ENCODE measurements at regions not wholly inside any gene's neighbourhood (a gene's known extent, or its start where the extent isn't known, plus 50 kb on each side); places are given as distances from the start of the nearest gene placed in this dataset.

DNA sequence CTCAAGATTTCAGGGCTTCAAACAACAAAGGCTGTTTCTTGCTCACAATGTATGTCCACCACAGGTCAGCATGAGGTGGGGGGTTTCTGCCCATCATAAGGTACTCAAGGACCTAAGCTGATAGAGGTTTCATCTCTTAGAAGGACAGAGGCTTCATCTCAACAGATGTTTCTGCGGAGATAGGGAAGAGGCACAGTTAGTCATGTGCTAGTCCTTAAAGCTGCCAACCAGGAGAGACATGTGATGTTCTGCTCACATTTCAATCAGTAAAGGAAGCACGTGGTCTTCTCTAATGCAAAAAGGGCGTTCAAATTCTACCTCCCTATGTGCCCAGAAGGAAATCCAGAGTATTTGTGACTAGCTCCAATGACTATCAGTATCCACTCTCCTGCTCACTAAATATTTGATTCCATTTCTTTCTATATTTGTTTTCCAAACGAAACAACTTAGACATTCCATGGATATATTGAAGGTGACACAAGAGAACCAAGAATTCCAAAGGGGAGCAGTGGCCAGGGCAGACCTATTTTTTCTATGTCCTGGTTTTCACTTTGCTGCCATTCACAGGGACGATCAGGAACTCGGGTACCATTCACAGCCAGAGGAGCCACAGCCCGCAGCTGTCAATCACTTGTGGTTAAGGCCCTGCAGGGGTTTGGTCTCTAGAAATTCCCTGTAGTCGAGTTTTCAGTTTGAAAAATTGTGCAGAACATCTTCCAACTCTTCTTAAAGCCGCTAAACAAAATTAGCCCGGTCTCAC lies 173.2 kb upstream of the FOXA2 start:
- no peaks in the 10 kb centered on the region for H3K36me3 ChIP-seq (replicated peaks in 1 of 2; ENCODE audit: control insufficient read depth in 1 of 2, insufficient read depth in 2 of 2, low read length in 1 of 2)
- WGBS (ENCODE audit: low lambda C conversion rate), result 14% methylated on average over 10 of the region's 10 CpGs
- peaks cover 0 to 4% of the 10 kb centered on the region in 2 experiments; a peak in 1 of 4 replicates for H3K4me1 ChIP-seq (ENCODE audit: control insufficient read depth in 1 of 2, insufficient read depth in 2 of 2, low read depth in 1 of 2, low read length in 1 of 2)
- peaks cover 12% of the 10 kb centered on the region; the same call in 1 of the 2 replicates for H3K27me3 ChIP-seq (ENCODE audit: insufficient read depth)
- no peak overlapping the region for H3K9ac ChIP-seq
- POLR2A ChIA-PET, result no interaction called here
- H3F3A ChIP-seq (replicated peaks; ENCODE audit: insufficient read depth), result no peaks in the 10 kb centered on the region
- TF ChIP-seq NFIC (IDR thresholded peaks at IDR 0.05; ENCODE audit: borderline replicate concordance) (no peak), EZH2phosphoT487 (IDR thresholded peaks at IDR 0.05; ENCODE audit: borderline replicate concordance, low read depth) (no peak), GATA2 (CRISPR knock-in tag; IDR thresholded peaks at IDR 0.05) (no peak), FOXJ3 (CRISPR knock-in tag; IDR thresholded peaks at IDR 0.05) (no peak), EP300 (IDR thresholded peaks at IDR 0.05; ENCODE audit: borderline replicate concordance in 1 of 2, low read depth in 1 of 2, low read length in 1 of 2) (no peak), SIN3A (IDR thresholded peaks at IDR 0.05; ENCODE audit: borderline replicate concordance, low read depth, low read length) (no peak), MEF2A (IDR thresholded peaks at IDR 0.05; ENCODE audit: borderline replicate concordance, low read depth) (no peak), ELF1 (IDR thresholded peaks at IDR 0.05) (no peak), POLR2AphosphoS5 (IDR thresholded peaks at IDR 0.05; ENCODE audit: low read depth, low read length) (no peak), GABPA (IDR thresholded peaks at IDR 0.05; ENCODE audit: low read depth) (no peak), MXI1 (IDR thresholded peaks at IDR 0.05; ENCODE audit: low read depth, low read length) (no peak), RXRA (IDR thresholded peaks at IDR 0.05; ENCODE audit: borderline replicate concordance, low read depth) (no peak), TEAD4 (IDR thresholded peaks at IDR 0.05; ENCODE audit: borderline replicate concordance, insufficient read depth) (no peak), TAF1 (IDR thresholded peaks at IDR 0.05; ENCODE audit: borderline replicate concordance, low read depth, low read length) (no peak), CHD2 (IDR thresholded peaks at IDR 0.05; ENCODE audit: low read length, partially characterized antibody) (no peak), IRF3 (IDR thresholded peaks at IDR 0.05; ENCODE audit: low read depth, low read length) (no peak), FOSL2 (IDR thresholded peaks at IDR 0.05; ENCODE audit: borderline replicate concordance, low read depth) (no peak)
- TF ChIP-seq, protein P1, sequence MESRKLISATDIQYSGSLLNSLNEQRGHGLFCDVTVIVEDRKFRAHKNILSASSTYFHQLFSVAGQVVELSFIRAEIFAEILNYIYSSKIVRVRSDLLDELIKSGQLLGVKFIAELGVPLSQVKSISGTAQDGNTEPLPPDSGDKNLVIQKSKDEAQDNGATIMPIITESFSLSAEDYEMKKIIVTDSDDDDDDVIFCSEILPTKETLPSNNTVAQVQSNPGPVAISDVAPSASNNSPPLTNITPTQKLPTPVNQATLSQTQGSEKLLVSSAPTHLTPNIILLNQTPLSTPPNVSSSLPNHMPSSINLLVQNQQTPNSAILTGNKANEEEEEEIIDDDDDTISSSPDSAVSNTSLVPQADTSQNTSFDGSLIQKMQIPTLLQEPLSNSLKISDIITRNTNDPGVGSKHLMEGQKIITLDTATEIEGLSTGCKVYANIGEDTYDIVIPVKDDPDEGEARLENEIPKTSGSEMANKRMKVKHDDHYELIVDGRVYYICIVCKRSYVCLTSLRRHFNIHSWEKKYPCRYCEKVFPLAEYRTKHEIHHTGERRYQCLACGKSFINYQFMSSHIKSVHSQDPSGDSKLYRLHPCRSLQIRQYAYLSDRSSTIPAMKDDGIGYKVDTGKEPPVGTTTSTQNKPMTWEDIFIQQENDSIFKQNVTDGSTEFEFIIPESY (IDR thresholded peaks at IDR 0.05; ENCODE audit: borderline replicate concordance, low read depth), result no peak
- TF ChIP-seq, protein P2, sequence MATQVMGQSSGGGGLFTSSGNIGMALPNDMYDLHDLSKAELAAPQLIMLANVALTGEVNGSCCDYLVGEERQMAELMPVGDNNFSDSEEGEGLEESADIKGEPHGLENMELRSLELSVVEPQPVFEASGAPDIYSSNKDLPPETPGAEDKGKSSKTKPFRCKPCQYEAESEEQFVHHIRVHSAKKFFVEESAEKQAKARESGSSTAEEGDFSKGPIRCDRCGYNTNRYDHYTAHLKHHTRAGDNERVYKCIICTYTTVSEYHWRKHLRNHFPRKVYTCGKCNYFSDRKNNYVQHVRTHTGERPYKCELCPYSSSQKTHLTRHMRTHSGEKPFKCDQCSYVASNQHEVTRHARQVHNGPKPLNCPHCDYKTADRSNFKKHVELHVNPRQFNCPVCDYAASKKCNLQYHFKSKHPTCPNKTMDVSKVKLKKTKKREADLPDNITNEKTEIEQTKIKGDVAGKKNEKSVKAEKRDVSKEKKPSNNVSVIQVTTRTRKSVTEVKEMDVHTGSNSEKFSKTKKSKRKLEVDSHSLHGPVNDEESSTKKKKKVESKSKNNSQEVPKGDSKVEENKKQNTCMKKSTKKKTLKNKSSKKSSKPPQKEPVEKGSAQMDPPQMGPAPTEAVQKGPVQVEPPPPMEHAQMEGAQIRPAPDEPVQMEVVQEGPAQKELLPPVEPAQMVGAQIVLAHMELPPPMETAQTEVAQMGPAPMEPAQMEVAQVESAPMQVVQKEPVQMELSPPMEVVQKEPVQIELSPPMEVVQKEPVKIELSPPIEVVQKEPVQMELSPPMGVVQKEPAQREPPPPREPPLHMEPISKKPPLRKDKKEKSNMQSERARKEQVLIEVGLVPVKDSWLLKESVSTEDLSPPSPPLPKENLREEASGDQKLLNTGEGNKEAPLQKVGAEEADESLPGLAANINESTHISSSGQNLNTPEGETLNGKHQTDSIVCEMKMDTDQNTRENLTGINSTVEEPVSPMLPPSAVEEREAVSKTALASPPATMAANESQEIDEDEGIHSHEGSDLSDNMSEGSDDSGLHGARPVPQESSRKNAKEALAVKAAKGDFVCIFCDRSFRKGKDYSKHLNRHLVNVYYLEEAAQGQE (IDR thresholded peaks at IDR 0.05; ENCODE audit: low read depth, low read length), result no peak
- no peak overlapping the region for H3K27ac ChIP-seq (ENCODE audit: low read depth in 2 of 2, low read length in 1 of 2)
- peak overlapping the region; percentile 43; the same call in 1 of the 2 replicates for H3K4me2 ChIP-seq
- no peaks in the 10 kb centered on the region for H3K9me3 ChIP-seq
- no peak overlapping the region for H3K4me3 ChIP-seq (ENCODE audit: low read depth in 2 of 2, low read length in 1 of 2)
- CTCF ChIA-PET, result interaction anchor here (0.6 to 1.1 kb wide), 2 partner anchors 15 to 21 kb away, joined by 3 to 4 read pairs; no protein-coding TSS in a partner anchor
- no peak overlapping the region for H2AFZ ChIP-seq (ENCODE audit: low read depth)
- H3K9me2 ChIP-seq, result no peaks in the 10 kb centered on the region
- H3K79me2 ChIP-seq (ENCODE audit: insufficient read depth), result no peaks in the 10 kb centered on the region
- no peaks in the 10 kb centered on the region for H4K20me1 ChIP-seq (ENCODE audit: insufficient read depth)
- no peak for DNase-seq

Data from SK-N-SH (cell line).